ENCODE measurements at regions not wholly inside any gene's neighbourhood (a gene's known extent, or its start where the extent isn't known, plus 50 kb on each side); places are given as distances from the start of the nearest gene placed in this dataset.

- DNase-seq (ENCODE audit: insufficient read length, low spot score): no peak
- no peak for FAIRE-seq
- TF ChIP-seq CTCF (IDR thresholded peaks at IDR 0.05; ENCODE audit: insufficient read depth, missing control alignments): no peak
Measured at GRCh38 chr1:168894397-168894903, 165.4 kb upstream of the DPT start.

- FAIRE-seq: no peak
- TF ChIP-seq CTCF (IDR thresholded peaks at IDR 0.05; ENCODE audit: insufficient read depth, missing control alignments): no peak
Measured at GRCh38 chr1:168897249-168897648, 168.2 kb upstream of the DPT start.

GRCh38 chr1:168903237-168903830 is 174.3 kb upstream of the DPT start:
- no peak for DNase-seq (ENCODE audit: insufficient read length, low spot score)
- no peak for FAIRE-seq
- TF ChIP-seq CTCF (IDR thresholded peaks at IDR 0.05; ENCODE audit: insufficient read depth, missing control alignments): no peak

More at GRCh38 chr1:168897249-168897648, 168.2 kb upstream of the DPT start:
- no peak for DNase-seq (ENCODE audit: insufficient read length, low spot score)

- FAIRE-seq (no peak), DNase-seq (ENCODE audit: insufficient read length, low spot score) (no peak)
- no peak for TF ChIP-seq CTCF (IDR thresholded peaks at IDR 0.05; ENCODE audit: insufficient read depth, missing control alignments)
Measured at GRCh38 chr1:168905633-168906032, 176.6 kb upstream of the DPT start.

GRCh38 chr1:168906367-168906766 is 177.4 kb upstream of the DPT start:
- DNase-seq (ENCODE audit: insufficient read length, low spot score) (no peak), FAIRE-seq (no peak)
- TF ChIP-seq CTCF (IDR thresholded peaks at IDR 0.05; ENCODE audit: insufficient read depth, missing control alignments): no peak

GRCh38 chr1:168907053-168907452 is 178.0 kb upstream of the DPT start:
- no peak for FAIRE-seq
- no peak for DNase-seq (ENCODE audit: insufficient read length, low spot score)
- no peak for TF ChIP-seq CTCF (IDR thresholded peaks at IDR 0.05; ENCODE audit: insufficient read depth, missing control alignments)

- no peak for DNase-seq (ENCODE audit: insufficient read length, low spot score)
- no peak for TF ChIP-seq CTCF (IDR thresholded peaks at IDR 0.05; ENCODE audit: insufficient read depth, missing control alignments)
- FAIRE-seq: no peak
Measured at GRCh38 chr1:168907786-168908348, 178.9 kb upstream of the DPT start.
